ENCODE measurements at regions not wholly inside any gene's neighbourhood (a gene's known extent, or its start where the extent isn't known, plus 50 kb on each side); places are given as distances from the start of the nearest gene placed in this dataset.

DNA sequence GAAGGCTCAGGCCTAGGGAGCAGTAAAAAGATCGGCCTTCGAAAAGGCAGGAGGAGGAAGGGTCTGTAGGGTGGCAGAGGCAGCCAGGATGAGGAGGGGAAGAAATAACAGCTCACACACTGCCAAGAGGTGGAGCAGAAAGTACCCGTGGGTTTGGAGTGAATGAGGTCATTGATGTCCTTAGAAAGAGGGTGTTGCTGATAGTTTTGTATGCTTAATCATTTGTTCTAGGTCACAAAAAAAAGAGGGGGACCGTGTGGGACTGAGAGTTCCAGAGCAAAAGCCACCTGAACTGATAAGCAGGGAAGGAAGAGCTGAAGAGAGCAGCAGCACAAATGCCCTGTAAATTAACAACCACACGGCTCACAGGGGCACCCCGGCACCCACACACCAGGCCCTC lies 140.4 kb downstream of the FAM161A start:
- TF ChIP-seq, protein P1, sequence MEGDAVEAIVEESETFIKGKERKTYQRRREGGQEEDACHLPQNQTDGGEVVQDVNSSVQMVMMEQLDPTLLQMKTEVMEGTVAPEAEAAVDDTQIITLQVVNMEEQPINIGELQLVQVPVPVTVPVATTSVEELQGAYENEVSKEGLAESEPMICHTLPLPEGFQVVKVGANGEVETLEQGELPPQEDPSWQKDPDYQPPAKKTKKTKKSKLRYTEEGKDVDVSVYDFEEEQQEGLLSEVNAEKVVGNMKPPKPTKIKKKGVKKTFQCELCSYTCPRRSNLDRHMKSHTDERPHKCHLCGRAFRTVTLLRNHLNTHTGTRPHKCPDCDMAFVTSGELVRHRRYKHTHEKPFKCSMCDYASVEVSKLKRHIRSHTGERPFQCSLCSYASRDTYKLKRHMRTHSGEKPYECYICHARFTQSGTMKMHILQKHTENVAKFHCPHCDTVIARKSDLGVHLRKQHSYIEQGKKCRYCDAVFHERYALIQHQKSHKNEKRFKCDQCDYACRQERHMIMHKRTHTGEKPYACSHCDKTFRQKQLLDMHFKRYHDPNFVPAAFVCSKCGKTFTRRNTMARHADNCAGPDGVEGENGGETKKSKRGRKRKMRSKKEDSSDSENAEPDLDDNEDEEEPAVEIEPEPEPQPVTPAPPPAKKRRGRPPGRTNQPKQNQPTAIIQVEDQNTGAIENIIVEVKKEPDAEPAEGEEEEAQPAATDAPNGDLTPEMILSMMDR (IDR thresholded peaks at IDR 0.05): no peak
- TF ChIP-seq ZFX (IDR thresholded peaks at IDR 0.05; ENCODE audit: borderline replicate concordance): no peak

All from 22Rv1 (cell line).